Pulmonary artery endothelial cell (primary cell): ENCODE measurements at regions not wholly inside any gene's neighbourhood (a gene's known extent, or its start where the extent isn't known, plus 50 kb on each side); places are given as distances from the start of the nearest gene placed in this dataset.

Source experiments
- DNase-seq: peaks from one replicate; pipeline ENCODE4 v3.0.0-alpha.2; 2011; ENCODE audit warnings: low read depth, low spot score

DNA sequence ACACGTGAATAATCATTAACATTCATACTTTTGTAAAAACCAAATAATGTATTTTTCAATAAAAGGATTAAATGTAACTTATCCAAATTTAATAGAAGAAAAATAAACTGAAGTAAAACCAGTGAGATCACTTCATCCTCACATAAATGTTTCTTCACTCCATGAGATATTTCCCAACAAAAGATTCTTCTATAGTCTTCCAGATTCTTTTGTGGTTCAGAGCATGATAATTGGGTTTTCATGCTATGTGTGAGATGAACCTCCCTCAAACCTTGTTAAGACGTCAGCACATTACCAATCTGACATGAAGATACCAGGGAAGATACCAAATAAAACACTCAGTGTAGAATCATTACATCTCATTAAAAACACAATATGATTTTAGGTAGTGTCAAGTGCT lies 62.9 kb upstream of the OXGR1 start:
- DNase-seq = no peak

DNA sequence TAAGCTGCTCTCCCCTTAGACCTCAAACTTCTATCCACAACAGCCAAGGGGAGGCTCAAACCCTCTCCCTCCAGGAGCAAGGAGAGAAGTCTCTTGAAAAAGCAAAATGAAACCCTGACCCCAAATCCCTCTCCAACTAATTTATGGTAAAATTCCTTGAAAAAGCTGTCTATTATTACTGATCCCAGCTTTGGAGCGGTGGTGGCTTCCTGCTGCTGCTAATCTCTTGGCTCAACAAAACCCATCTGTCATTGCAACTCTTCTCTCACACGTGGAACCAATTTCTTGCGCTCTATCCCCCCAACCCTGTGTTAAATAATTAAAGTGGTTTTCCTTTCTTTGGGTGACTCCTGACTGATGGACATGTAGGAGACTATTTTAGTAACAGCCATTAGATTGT lies 64.1 kb upstream of the OXGR1 start:
- DNase-seq = no peak

DNA sequence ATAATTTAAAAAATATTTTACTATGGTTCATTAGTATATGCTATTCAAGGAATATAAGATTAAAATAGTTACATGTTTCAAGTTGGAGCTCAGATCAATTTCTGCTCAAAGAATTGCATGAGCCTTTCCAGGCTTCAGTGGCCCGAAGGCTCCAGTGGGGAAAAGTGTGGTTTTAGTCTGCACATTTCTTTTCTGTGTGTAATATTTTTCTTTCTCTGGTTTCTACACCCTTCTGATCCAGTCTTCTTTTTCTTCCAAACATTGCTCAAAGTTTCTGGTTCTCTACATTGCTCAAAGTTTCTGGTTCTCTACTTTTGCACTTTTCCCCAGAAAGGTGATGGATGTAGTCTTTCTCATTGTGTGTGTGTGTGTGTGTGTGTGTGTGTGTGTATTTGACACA lies 64.7 kb upstream of the OXGR1 start:
- DNase-seq = no peak

GRCh38 chr13:97067017-97067895 lies 73.0 kb upstream of the OXGR1 start:
- DNase-seq = no peak

DNA sequence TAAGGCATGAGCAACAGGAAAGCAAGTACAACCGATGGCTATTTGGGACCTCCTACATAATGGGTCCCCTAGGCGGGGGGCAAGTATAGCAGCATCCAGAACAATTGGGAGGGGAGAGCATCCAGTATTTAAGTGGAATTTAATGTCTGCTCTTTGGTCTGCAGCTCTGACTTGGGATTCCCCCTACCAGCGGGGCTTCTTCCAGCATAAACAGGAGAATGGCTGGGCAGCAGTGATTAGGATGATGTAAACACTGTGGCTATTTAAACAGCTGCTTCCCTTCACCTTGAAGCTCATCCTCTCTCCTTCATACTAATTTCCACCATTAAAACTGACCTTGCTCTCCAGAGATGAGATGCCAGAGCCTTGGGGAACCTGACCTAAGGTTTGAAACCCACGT lies 73.9 kb upstream of the OXGR1 start:
- DNase-seq = no peak

- DNase-seq = no peak
These were observed 75.0 kb upstream of the OXGR1 start for GRCh38 chr13:97069050-97069815.

- DNase-seq = no peak
These were observed 78.0 kb upstream of the OXGR1 start for GRCh38 chr13:97072297-97072696.

GRCh38 chr13:97074618-97075017 lies 80.3 kb upstream of the OXGR1 start:
- DNase-seq = no peak

DNA sequence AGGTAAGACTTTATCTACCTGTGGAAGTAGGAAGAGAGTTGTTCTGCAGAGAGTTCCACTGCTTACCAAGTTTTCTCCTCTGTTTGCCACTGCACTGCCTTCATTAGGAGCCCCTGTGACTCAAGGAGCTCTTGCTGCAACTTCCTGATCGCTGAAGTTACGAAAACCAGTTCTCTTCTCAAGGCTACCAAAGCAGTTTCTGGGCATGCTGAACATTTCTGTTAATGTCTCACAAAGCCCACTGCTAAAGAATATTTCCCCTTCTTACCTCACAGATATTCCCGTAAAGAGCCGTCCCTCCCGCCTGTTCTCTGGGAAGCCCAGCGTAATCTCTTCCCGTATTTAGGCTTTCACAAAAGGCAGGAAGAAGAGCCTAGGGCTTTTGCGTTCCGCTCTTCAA lies 82.6 kb upstream of the OXGR1 start:
- no peak for DNase-seq

DNA sequence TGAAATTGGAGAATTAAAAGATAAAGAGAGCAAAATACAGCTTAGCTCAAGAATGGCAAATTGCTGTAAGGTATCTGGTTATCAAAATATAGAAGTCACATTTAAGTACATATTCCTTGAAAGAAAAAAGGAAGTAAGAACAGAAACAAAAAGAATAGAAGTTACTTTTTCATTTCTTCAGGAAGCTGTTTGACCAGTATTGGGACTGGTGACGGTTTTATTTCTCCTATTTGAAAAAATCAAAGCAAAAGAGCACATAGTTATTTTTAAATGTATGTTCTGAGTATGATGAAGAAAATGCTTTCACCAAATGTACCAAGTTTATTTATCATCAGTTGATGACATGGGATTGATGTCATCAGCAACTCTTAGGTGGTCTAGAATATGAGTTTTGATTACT lies 83.1 kb upstream of the OXGR1 start:
- no peak for DNase-seq

DNA sequence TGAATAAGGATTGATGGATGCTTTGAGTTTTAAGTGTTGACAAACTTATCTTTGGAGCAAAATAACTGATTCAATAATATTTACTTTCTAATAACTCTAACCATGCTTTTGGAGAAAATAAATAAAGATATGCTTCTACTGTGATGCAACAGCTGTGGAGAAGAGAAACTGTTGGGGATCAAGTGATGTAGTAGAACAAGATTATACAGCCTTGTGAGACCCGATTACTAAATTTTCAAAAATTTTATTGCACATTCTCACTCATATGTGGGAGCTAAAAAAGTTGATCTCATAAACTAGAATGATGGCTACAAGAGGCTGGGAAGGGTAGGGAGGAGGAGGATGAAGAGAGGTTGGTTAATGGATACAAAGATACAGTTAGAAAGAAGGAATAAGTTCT lies 85.5 kb upstream of the OXGR1 start:
- DNase-seq = no peak

DNA sequence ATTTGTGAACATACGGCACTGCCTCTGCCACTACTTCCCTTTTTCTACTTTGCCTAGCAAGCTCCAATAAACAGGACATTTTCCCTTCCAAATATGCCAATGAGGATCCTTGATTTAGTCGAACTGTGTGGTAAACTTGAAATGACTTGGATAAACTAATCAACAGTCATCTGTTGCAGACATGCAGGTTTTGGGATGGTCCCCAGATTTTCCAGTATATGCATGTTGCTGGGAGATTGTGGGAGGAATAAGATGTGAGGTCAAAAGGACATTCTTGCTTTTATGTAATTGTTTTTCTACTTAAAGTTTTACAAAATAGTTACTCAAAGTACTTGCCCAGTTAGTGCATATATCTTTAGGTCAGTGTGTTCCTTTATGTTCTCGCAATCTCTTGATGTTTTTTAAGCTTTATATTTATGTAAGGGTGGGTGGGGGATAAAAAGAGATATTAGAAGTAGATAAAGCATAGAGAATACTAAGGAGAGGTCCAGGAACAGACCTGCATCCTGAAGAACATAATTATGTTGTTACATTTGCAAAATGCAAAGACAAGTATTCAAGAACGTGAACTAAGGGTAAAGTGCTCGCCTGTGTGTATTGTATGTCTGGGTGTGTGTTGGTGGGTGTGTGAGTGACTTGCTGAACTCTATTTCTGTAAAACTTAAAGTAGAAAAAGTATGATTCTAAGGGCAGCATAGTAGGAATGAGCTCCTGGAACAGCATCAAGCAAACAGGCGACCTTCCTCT lies 88.4 kb upstream of the OXGR1 start:
- no peak for DNase-seq

GRCh38 chr13:97091196-97091595 lies 96.9 kb upstream of the OXGR1 start:
- no peak for DNase-seq

DNA sequence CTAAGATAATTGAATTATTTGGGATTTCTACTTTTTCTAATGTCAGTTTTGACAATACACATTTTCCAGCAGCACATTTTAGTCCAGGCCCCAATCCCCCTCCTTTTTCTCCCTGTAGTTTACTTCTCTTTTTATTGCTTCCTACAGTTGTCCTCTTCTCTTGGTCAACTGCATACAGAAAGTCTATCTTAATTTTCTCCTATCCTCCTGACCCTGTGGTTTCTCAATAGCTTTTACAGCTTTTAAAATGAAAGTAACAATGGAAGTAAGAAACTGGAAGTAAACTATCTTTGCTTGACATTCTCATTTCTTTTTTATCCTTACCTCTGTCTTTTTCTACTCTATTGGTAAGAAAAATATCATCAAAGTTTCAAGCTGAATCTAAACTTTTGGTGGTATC lies 106.5 kb upstream of the OXGR1 start:
- no peak for DNase-seq

DNA sequence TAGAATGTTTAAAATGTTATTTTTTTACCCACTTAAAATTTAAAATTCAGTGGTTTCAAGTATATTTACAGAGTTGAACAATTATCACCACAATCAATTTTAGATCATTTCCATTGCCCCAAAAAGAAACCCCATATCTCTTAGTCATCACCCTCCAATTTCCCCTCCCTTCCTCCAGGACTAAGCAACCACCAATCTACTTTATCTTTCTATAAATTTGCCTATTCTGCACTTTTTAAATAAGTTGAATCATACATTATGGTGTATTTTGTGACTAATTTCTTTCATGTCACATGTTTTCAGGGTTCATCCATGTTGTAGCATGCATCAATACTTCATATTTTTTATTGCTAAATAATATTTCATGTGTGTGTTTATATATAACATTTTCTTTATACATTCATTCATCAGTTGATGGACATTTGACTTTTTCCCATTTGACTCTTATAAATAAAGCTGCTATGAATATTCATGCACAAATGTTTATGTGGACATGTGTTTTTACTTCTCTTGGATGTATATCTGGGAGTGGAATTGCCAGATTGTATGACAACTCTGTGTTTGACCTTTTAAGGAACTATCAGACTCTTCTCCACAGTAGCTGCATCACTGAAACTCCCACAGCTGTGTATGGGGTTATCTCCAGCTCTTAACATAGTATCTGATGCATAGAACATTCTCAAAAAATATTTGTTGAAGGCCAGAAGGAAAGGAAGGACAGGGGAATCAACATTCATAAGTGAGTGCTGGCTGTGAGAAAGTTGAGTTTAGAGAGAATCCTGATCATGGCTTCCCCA lies 107.8 kb upstream of the OXGR1 start:
- DNase-seq = no peak

DNA sequence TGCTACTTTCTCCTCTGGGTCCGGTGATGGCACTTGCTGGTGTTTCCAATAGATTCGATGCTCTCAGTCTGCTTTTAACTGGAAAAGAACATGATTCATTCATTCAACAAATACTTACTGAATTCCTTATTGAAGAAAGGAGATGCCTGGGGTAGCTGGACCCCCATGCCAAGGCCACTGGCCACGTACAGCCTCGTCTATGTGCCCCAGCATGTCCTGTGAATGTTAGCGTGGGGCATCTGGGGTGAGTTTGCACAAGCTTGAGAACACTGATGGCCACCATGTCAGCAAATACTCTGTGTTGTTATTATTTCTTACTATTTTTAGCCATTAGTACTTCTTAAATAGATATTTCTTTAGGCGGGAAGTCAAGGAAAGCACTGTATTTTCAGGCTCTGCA lies 112.0 kb upstream of the OXGR1 start:
- DNase-seq = no peak

DNA sequence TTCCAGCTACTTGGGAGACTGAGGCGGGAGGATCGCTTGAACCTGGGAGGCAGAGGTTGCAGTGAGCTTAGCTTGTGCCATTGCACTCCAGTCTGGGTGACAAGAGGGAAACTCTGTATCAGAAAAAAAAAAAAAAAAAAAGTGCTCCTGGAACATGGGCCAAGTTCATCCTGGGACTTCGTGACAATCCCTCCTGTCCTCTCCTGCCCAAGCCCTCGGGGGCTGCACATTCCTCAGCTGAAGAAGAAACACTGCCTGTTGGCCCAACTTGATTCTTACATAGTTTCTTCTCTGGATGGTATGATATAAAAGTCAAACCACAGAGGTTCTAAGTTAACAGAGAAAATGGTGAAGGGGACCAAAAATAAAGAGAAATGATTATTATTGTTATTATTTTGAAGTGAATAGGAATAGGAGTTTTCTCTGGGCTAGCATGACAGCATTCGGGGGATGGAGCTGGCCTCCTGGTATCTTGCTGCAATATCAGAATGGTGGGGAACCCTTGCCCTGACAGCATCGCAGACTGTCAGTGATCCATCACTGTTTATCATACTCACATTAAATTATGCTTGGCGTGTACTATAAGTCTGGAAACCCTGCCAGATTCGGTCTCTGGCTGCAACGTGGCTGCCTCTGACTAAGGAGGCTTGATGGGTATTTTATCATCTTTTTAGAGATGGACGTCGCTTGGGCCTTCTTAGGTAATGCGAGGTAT lies 113.7 kb upstream of the OXGR1 start:
- DNase-seq = no peak

DNA sequence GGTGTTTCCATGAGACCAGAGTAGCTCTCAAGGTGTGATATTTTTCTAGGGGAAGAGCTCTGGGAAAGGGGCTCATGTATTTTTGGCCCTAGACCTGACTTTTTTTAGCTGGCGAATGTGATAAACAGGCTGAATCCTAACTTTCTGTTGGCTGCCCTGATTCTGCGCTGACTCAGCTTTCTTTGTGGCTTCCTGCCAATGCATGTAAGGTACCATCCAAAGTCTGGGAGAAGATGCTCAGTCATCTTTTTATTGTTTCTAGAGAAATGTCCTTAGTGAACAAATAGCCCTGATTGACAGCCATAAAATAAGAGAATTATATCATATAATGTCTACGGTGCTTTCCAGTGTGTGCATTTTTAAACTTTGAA lies 113.6 kb upstream of the MBNL2 start:
- DNase-seq = no peak

DNA sequence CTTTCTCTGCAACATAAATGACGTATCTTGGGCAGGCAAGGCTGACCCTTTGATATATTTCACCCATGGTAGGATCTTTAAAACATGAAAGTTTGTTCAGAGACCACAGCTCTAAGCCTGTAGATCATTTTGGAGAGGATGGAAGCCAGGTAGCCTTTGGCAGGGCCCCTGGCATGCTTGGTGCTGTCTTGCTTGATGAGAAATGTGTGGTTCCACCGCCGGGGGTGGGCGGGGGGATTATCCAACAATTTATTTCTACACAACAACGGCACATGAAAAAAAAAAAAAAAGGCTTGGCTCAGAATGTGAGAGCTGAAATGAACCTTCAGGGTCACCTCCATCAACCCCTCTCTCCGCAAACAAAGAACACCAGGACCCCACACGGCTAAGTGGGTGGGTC lies 112.9 kb upstream of the MBNL2 start:
- no peak for DNase-seq

GRCh38 chr13:97109841-97110492 lies 112.2 kb upstream of the MBNL2 start:
- DNase-seq = peak; percentile 69
